Right cardiac atrium (tissue), 5 donors: ENCODE measurements at regions not wholly inside any gene's neighbourhood (a gene's known extent, or its start where the extent isn't known, plus 50 kb on each side); places are given as distances from the start of the nearest gene placed in this dataset.
"Not testable (repeated sequence)": the region's sequence is repeated elsewhere in the genome, so short reads cannot be mapped to it uniquely, and the experiment has no call there.

Experiments
- ATAC-seq, 2 donors: fragments of 200-7000 bp; cut with Tn5 transposase; one replicate each; pipeline versions ENCODE4 v1.8.0 to v1.9.1; 2020; ENCODE audit warnings: moderate library complexity in 2 of 2, mild to moderate bottlenecking in 1 of 2
- DNase-seq, 3 donors: peaks; one replicate each; pipeline ENCODE4 v3.0.0-alpha.2; 2020
- H3K27ac ChIP-seq: one replicate; pipeline ENCODE4 v1.5.1; 2013; ENCODE audit warnings: mild to moderate bottlenecking, low read length, control low read depth, moderate library complexity
- H3K27me3 ChIP-seq: one replicate; pipeline ENCODE4 v1.6.1; 2013; ENCODE audit not compliant: control insufficient read depth, insufficient read depth
- H3K4me1 ChIP-seq: one replicate; pipeline ENCODE4 v1.6.1; 2013; ENCODE audit warnings: low read length; ENCODE audit not compliant: control insufficient read depth, insufficient read depth
- H3K4me3 ChIP-seq: one replicate; pipeline ENCODE4 v1.5.1; 2013; ENCODE audit warnings: low read length, control low read depth
- H3K9me3 ChIP-seq: one replicate; pipeline ENCODE4 v1.6.1; 2013; ENCODE audit warnings: low read length; ENCODE audit not compliant: control insufficient read depth
- WGBS: extraction: QIAGEN DNeasy Blood & Tissue Kit; methylation state at CpG from one replicate; pipeline ENCODE4 v1.1.7; 2013; 5-methylcytosine and 5-hydroxymethylcytosine counted together
- intact Hi-C, 4 donors: fragments of 100-400 bp; cut with DNase I; formaldehyde crosslinking; loops; one replicate each; pipeline versions ENCODE4 v1.11.0 to v1.14.0; 2022 to 2023
- donor health status: healthy with polysubstance abuse.
- donor health status: DM: no; HTN: yes; CAD: no.
- donor health status: DM: no; HTN: no; CAD: no.
- donor health status: DM: no; HTN: yes; CAD: no; lungs with severe emphysema.
- donor health status: DM: yes; HTN: yes; CAD: no.

- intact Hi-C loops, H3K4me3 ChIP-seq, H3K27me3 ChIP-seq, ATAC-seq, DNase-seq, H3K27ac ChIP-seq, H3K4me1 ChIP-seq, H3K9me3 ChIP-seq: not testable (repeated sequence)
- WGBS: 91% methylated on average over 3 of the region's 3 CpGs
These were observed 54.4 kb upstream of the MUCL1 start for GRCh38 chr12:54799966-54800365.

- ATAC-seq (no peak), DNase-seq (no peak)
- intact Hi-C loops: no loop called here
- H3K9me3 ChIP-seq: no peaks in the 10 kb centered on the region
- H3K27me3 ChIP-seq: no peaks in the 10 kb centered on the region
- H3K27ac ChIP-seq: no peak overlapping the region
- WGBS: 78% methylated on average over 1 of the region's 1 CpG
- no peak overlapping the region for H3K4me3 ChIP-seq
- H3K4me1 ChIP-seq: no peaks in the 10 kb centered on the region
These were observed 55.7 kb upstream of the MUCL1 start for GRCh38 chr12:54798651-54799050.

- Histone ChIP-seq H3K27ac (no peak overlapping the region), H3K9me3 (no peaks in the 10 kb centered on the region), H3K4me1 (no peaks in the 10 kb centered on the region), H3K4me3 (no peak overlapping the region), H3K27me3 (no peaks in the 10 kb centered on the region)
- ATAC-seq: no peak
- no peak for DNase-seq
- 89% methylated on average over 2 of the region's 2 CpGs for WGBS
- intact Hi-C loops: no loop called here
These were observed 57.3 kb upstream of the MUCL1 start for GRCh38 chr12:54796991-54797390.

- no peak for ATAC-seq
- DNase-seq: no peak
- Histone ChIP-seq H3K9me3 (no peaks in the 10 kb centered on the region), H3K4me3 (no peak overlapping the region), H3K27ac (no peak overlapping the region), H3K4me1 (no peaks in the 10 kb centered on the region), H3K27me3 (no peaks in the 10 kb centered on the region)
- intact Hi-C loops: no loop called here
- 68% methylated on average over 6 of the region's 6 CpGs for WGBS
These were observed 58.7 kb upstream of the MUCL1 start for GRCh38 chr12:54795644-54796043.

- DNase-seq (no peak), ATAC-seq (no peak)
- intact Hi-C loops: no loop called here
- H3K9me3 ChIP-seq: no peaks in the 10 kb centered on the region
- no peak overlapping the region for H3K4me3 ChIP-seq
- H3K4me1 ChIP-seq: no peaks in the 10 kb centered on the region
- H3K27me3 ChIP-seq: no peaks in the 10 kb centered on the region
- no peak overlapping the region for H3K27ac ChIP-seq
- 65% methylated on average over 5 of the region's 5 CpGs for WGBS
These were observed 68.2 kb upstream of the MUCL1 start for GRCh38 chr12:54786081-54786480.

GRCh38 chr12:54784115-54784514 lies 70.2 kb upstream of the MUCL1 start:
- no peak for DNase-seq
- ATAC-seq: no peak
- Histone ChIP-seq H3K9me3 (no peaks in the 10 kb centered on the region), H3K4me1 (no peaks in the 10 kb centered on the region), H3K27ac (no peak overlapping the region), H3K27me3 (no peaks in the 10 kb centered on the region), H3K4me3 (no peak overlapping the region)
- intact Hi-C loops: no loop called here

- H3K4me1 ChIP-seq, ATAC-seq, intact Hi-C loops, H3K4me3 ChIP-seq, DNase-seq, H3K9me3 ChIP-seq, H3K27ac ChIP-seq, H3K27me3 ChIP-seq: not testable (repeated sequence)
- 35% methylated on average over 1 of the region's 1 CpG for WGBS
These were observed 77.3 kb upstream of the MUCL1 start for GRCh38 chr12:54777031-54777430.

GRCh38 chr12:54773593-54773992 lies 80.7 kb upstream of the MUCL1 start:
- no peak for ATAC-seq
- intact Hi-C loops: no loop called here
- Histone ChIP-seq H3K4me3 (no peak overlapping the region), H3K27me3 (no peaks in the 10 kb centered on the region), H3K4me1 (no peaks in the 10 kb centered on the region), H3K9me3 (peaks cover 1% of the 10 kb centered on the region), H3K27ac (no peak overlapping the region)
- WGBS: 90% methylated on average over 1 of the region's 1 CpG
- DNase-seq: no peak

- no peak for ATAC-seq
- WGBS: 35% methylated on average over 1 of the region's 1 CpG
These were observed 88.7 kb upstream of the MUCL1 start for GRCh38 chr12:54765652-54766051.

GRCh38 chr12:54762390-54762789 lies 91.9 kb upstream of the MUCL1 start:
- Histone ChIP-seq H3K4me3 (no peak overlapping the region), H3K27me3 (no peaks in the 10 kb centered on the region), H3K9me3 (no peaks in the 10 kb centered on the region), H3K27ac (no peak overlapping the region), H3K4me1 (no peaks in the 10 kb centered on the region)
- WGBS: 20% methylated on average over 1 of the region's 1 CpG
- DNase-seq (no peak), ATAC-seq (no peak)
- intact Hi-C loops: no loop called here

More at GRCh38 chr12:54765652-54766051, 88.7 kb upstream of the MUCL1 start:
- Histone ChIP-seq H3K4me3 (no peak overlapping the region), H3K27me3 (no peaks in the 10 kb centered on the region), H3K27ac (no peak overlapping the region), H3K9me3 (no peaks in the 10 kb centered on the region), H3K4me1 (no peaks in the 10 kb centered on the region)
- intact Hi-C loops: no loop called here
- DNase-seq: no peak

GRCh38 chr12:54759751-54760150 lies 94.6 kb upstream of the MUCL1 start:
- 25% methylated on average over 1 of the region's 1 CpG for WGBS
- ATAC-seq: no peak
- Histone ChIP-seq H3K9me3 (no peaks in the 10 kb centered on the region), H3K27me3 (no peaks in the 10 kb centered on the region), H3K4me3 (no peak overlapping the region), H3K4me1 (no peaks in the 10 kb centered on the region), H3K27ac (no peak overlapping the region)
- intact Hi-C loops: no loop called here
- no peak for DNase-seq

- H3K4me3 ChIP-seq: no peak overlapping the region
- DNase-seq (no peak), ATAC-seq (no peak)
- H3K27me3 ChIP-seq: no peaks in the 10 kb centered on the region
- no peaks in the 10 kb centered on the region for H3K9me3 ChIP-seq
- WGBS: 98% methylated on average over 1 of the region's 1 CpG
- intact Hi-C loops: loop anchor here in 2 of 4 donors (2.0 to 5.0 kb wide), 2 partner anchors 206 to 207 kb away; no protein-coding TSS in a partner anchor
- no peaks in the 10 kb centered on the region for H3K4me1 ChIP-seq
- H3K27ac ChIP-seq: no peak overlapping the region
These were observed 102.8 kb upstream of the MUCL1 start for GRCh38 chr12:54751493-54751892.
